ENCODE measurements at regions not wholly inside any gene's neighbourhood (a gene's known extent, or its start where the extent isn't known, plus 50 kb on each side); places are given as distances from the start of the nearest gene placed in this dataset.

GRCh38 chr10:69685802-69686585, 55.9 kb downstream of the FAM241B start:
- TF ChIP-seq CTCF (IDR thresholded peaks at IDR 0.05; ENCODE audit: insufficient read depth, low read length) (no peak), POLR2AphosphoS5 (IDR thresholded peaks at IDR 0.05; ENCODE audit: low read depth) (no peak), REST (IDR thresholded peaks at IDR 0.05; ENCODE audit: insufficient replicate concordance, low read depth) (no peak)
